ENCODE measurements at regions not wholly inside any gene's neighbourhood (a gene's known extent, or its start where the extent isn't known, plus 50 kb on each side); places are given as distances from the start of the nearest gene placed in this dataset.

- ATAC-seq (no peak), DNase-seq (no peak)
- H3K4me3 ChIP-seq (ENCODE audit: low read length), result no peak overlapping the region
- no peaks in the 10 kb centered on the region for H3K9me3 ChIP-seq (ENCODE audit: control insufficient read depth, low read length)
- intact Hi-C loops (cut with DNase I), result no loop called here
- no peaks in the 10 kb centered on the region for H3K27me3 ChIP-seq (ENCODE audit: control insufficient read depth, insufficient read depth)
- 87% methylated on average over 3 of the region's 3 CpGs for WGBS
- H3K4me1 ChIP-seq (ENCODE audit: control insufficient read depth, insufficient read depth, low read length), result no peaks in the 10 kb centered on the region
- H3K27ac ChIP-seq (ENCODE audit: low read length), result no peak overlapping the region
These were observed 476.5 kb upstream of the NRP1 start for GRCh38 chr10:33810986-33811385.

GRCh38 chr10:33809732-33810131, 475.3 kb upstream of the NRP1 start:
- no peaks in the 10 kb centered on the region for H3K9me3 ChIP-seq (ENCODE audit: control insufficient read depth, low read length)
- H3K27me3 ChIP-seq (ENCODE audit: control insufficient read depth, insufficient read depth), result no peaks in the 10 kb centered on the region
- no peaks in the 10 kb centered on the region for H3K4me1 ChIP-seq (ENCODE audit: control insufficient read depth, insufficient read depth, low read length)
- H3K27ac ChIP-seq (ENCODE audit: low read length), result no peak overlapping the region
- no peak for ATAC-seq
- DNase-seq, result no peak
- intact Hi-C loops (cut with DNase I), result no loop called here
- no peak overlapping the region for H3K4me3 ChIP-seq (ENCODE audit: low read length)
- WGBS, result 85% methylated on average over 3 of the region's 3 CpGs

- Histone ChIP-seq H3K4me3 (ENCODE audit: low read length) (no peak overlapping the region), H3K9me3 (ENCODE audit: control insufficient read depth, low read length) (no peaks in the 10 kb centered on the region), H3K27ac (ENCODE audit: low read length) (no peak overlapping the region), H3K27me3 (ENCODE audit: control insufficient read depth, insufficient read depth) (no peaks in the 10 kb centered on the region), H3K4me1 (ENCODE audit: control insufficient read depth, insufficient read depth, low read length) (no peaks in the 10 kb centered on the region)
- 76% methylated on average over 9 of the region's 9 CpGs for WGBS
- intact Hi-C loops (cut with DNase I), result no loop called here
- no peak for DNase-seq
- ATAC-seq, result peak in 1 of 2 donors; percentile 68
These were observed 474.0 kb upstream of the NRP1 start for GRCh38 chr10:33808475-33808874.

GRCh38 chr10:33807531-33808359, 473.3 kb upstream of the NRP1 start:
- ATAC-seq, result no peak
- 68% methylated on average over 11 of the region's 11 CpGs for WGBS
- no peak for DNase-seq
- Histone ChIP-seq H3K4me3 (ENCODE audit: low read length) (no peak overlapping the region), H3K27me3 (ENCODE audit: control insufficient read depth, insufficient read depth) (no peaks in the 10 kb centered on the region), H3K4me1 (ENCODE audit: control insufficient read depth, insufficient read depth, low read length) (no peaks in the 10 kb centered on the region), H3K27ac (ENCODE audit: low read length) (no peak overlapping the region), H3K9me3 (ENCODE audit: control insufficient read depth, low read length) (no peaks in the 10 kb centered on the region)
- intact Hi-C loops (cut with DNase I), result no loop called here

- no peak overlapping the region for H3K27ac ChIP-seq (ENCODE audit: low read length)
- intact Hi-C loops (cut with DNase I), result no loop called here
These were observed 471.4 kb upstream of the NRP1 start for GRCh38 chr10:33805831-33806230.

GRCh38 chr10:33804584-33804983, 470.1 kb upstream of the NRP1 start:
- no peaks in the 10 kb centered on the region for H3K27me3 ChIP-seq (ENCODE audit: control insufficient read depth, insufficient read depth)
- ATAC-seq, result no peak
- peaks cover 3% of the 10 kb centered on the region for H3K4me1 ChIP-seq (ENCODE audit: control insufficient read depth, insufficient read depth, low read length)
- H3K4me3 ChIP-seq (ENCODE audit: low read length), result no peak overlapping the region
- no peak for DNase-seq
- WGBS, result 77% methylated on average over 10 of the region's 10 CpGs
- no peaks in the 10 kb centered on the region for H3K9me3 ChIP-seq (ENCODE audit: control insufficient read depth, low read length)
- intact Hi-C loops (cut with DNase I), result loop anchor here in 1 of 4 donors (5.0 kb wide), 1 partner anchor 472 kb away; the partner anchor contains the start of gene NRP1
- no peak overlapping the region for H3K27ac ChIP-seq (ENCODE audit: low read length)

More at GRCh38 chr10:33805831-33806230, 471.4 kb upstream of the NRP1 start:
- ATAC-seq, result no peak
- Histone ChIP-seq H3K9me3 (ENCODE audit: control insufficient read depth, low read length) (no peaks in the 10 kb centered on the region), H3K4me1 (ENCODE audit: control insufficient read depth, insufficient read depth, low read length) (peaks cover 3% of the 10 kb centered on the region), H3K4me3 (ENCODE audit: low read length) (no peak overlapping the region), H3K27me3 (ENCODE audit: control insufficient read depth, insufficient read depth) (no peaks in the 10 kb centered on the region)
- WGBS, result 91% methylated on average over 2 of the region's 2 CpGs
- DNase-seq, result no peak

- no peak for ATAC-seq
- DNase-seq, result no peak
- peaks cover 3% of the 10 kb centered on the region for H3K4me1 ChIP-seq (ENCODE audit: control insufficient read depth, insufficient read depth, low read length)
- H3K4me3 ChIP-seq (ENCODE audit: low read length), result no peak overlapping the region
- no peaks in the 10 kb centered on the region for H3K9me3 ChIP-seq (ENCODE audit: control insufficient read depth, low read length)
- intact Hi-C loops (cut with DNase I), result loop anchor here in 1 of 4 donors (5.0 kb wide), 1 partner anchor 471 kb away; the partner anchor contains the start of gene NRP1
- H3K27me3 ChIP-seq (ENCODE audit: control insufficient read depth, insufficient read depth), result no peaks in the 10 kb centered on the region
- WGBS, result 73% methylated on average over 3 of the region's 3 CpGs
- no peak overlapping the region for H3K27ac ChIP-seq (ENCODE audit: low read length)
These were observed 468.8 kb upstream of the NRP1 start for GRCh38 chr10:33803248-33803647.

DNA sequence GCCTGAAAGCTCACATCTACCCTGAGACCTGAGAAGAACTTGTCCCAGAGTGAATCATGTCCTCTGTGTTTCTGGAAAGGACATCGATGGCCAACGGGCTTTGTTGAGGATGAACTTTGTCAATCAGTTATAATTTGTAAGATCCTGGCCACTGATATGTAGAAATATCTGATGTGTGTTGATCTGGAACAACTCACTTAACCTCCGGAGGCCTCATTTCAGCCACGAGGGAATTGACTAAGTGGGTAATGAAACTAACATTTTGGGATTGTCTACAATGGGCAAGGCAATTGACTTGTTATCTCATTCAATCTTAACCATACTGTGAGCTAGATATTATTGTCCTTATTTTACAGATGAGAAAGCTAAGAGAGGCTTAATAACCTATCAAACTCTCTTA, 468.1 kb upstream of the NRP1 start:
- 93% methylated on average over 4 of the region's 4 CpGs for WGBS
- intact Hi-C loops (cut with DNase I), result loop anchor here in 1 of 4 donors (5.0 kb wide), 1 partner anchor 470 kb away; the partner anchor contains the start of gene NRP1
- Histone ChIP-seq H3K4me1 (ENCODE audit: control insufficient read depth, insufficient read depth, low read length) (peaks cover 3% of the 10 kb centered on the region), H3K4me3 (ENCODE audit: low read length) (no peak overlapping the region), H3K27ac (ENCODE audit: low read length) (no peak overlapping the region), H3K27me3 (ENCODE audit: control insufficient read depth, insufficient read depth) (no peaks in the 10 kb centered on the region), H3K9me3 (ENCODE audit: control insufficient read depth, low read length) (no peaks in the 10 kb centered on the region)
- DNase-seq, result no peak
- no peak for ATAC-seq

- DNase-seq (no peak), ATAC-seq (no peak)
- Histone ChIP-seq H3K4me3 (ENCODE audit: low read length) (no peak overlapping the region), H3K4me1 (ENCODE audit: control insufficient read depth, insufficient read depth, low read length) (peaks cover 3% of the 10 kb centered on the region), H3K9me3 (ENCODE audit: control insufficient read depth, low read length) (no peaks in the 10 kb centered on the region), H3K27ac (ENCODE audit: low read length) (no peak overlapping the region), H3K27me3 (ENCODE audit: control insufficient read depth, insufficient read depth) (no peaks in the 10 kb centered on the region)
- intact Hi-C loops (cut with DNase I), result loop anchor here in 1 of 4 donors (5.0 kb wide), 1 partner anchor 469 kb away; the partner anchor contains the start of gene NRP1
- 90% methylated on average over 2 of the region's 2 CpGs for WGBS
These were observed 467.2 kb upstream of the NRP1 start for GRCh38 chr10:33801705-33802104.

- DNase-seq, result no peak
- no peaks in the 10 kb centered on the region for H3K27me3 ChIP-seq (ENCODE audit: control insufficient read depth, insufficient read depth)
- no peak overlapping the region for H3K4me3 ChIP-seq (ENCODE audit: low read length)
- no peak for ATAC-seq
- peaks cover 3% of the 10 kb centered on the region for H3K4me1 ChIP-seq (ENCODE audit: control insufficient read depth, insufficient read depth, low read length)
- intact Hi-C loops (cut with DNase I), result loop anchor here in 1 of 4 donors (5.0 kb wide), 1 partner anchor 469 kb away; the partner anchor contains the start of gene NRP1
- H3K27ac ChIP-seq (ENCODE audit: low read length), result peak overlapping the region; percentile 75
- H3K9me3 ChIP-seq (ENCODE audit: control insufficient read depth, low read length), result no peaks in the 10 kb centered on the region
These were observed 466.5 kb upstream of the NRP1 start for GRCh38 chr10:33800986-33801385.

- peak in 1 of 3 donors; percentile 56 for DNase-seq
- 61% methylated on average over 5 of the region's 5 CpGs for WGBS
These were observed 466.1 kb upstream of the NRP1 start for GRCh38 chr10:33800545-33800944.

More at GRCh38 chr10:33800545-33800944, 466.1 kb upstream of the NRP1 start:
- no peak overlapping the region for H3K4me3 ChIP-seq (ENCODE audit: low read length)
- peak overlapping the region; percentile 75 for H3K27ac ChIP-seq (ENCODE audit: low read length)
- H3K27me3 ChIP-seq (ENCODE audit: control insufficient read depth, insufficient read depth), result no peaks in the 10 kb centered on the region
- intact Hi-C loops (cut with DNase I), result loop anchor here in 1 of 4 donors (5.0 kb wide), 1 partner anchor 468 kb away; the partner anchor contains the start of gene NRP1
- H3K9me3 ChIP-seq (ENCODE audit: control insufficient read depth, low read length), result no peaks in the 10 kb centered on the region
- peak; percentile 91 to 93 for ATAC-seq
- peaks cover 3% of the 10 kb centered on the region for H3K4me1 ChIP-seq (ENCODE audit: control insufficient read depth, insufficient read depth, low read length)

Data from right cardiac atrium (tissue), 5 donors.